ENCODE measurements at regions not wholly inside any gene's neighbourhood (a gene's known extent, or its start where the extent isn't known, plus 50 kb on each side); places are given as distances from the start of the nearest gene placed in this dataset.

DNA sequence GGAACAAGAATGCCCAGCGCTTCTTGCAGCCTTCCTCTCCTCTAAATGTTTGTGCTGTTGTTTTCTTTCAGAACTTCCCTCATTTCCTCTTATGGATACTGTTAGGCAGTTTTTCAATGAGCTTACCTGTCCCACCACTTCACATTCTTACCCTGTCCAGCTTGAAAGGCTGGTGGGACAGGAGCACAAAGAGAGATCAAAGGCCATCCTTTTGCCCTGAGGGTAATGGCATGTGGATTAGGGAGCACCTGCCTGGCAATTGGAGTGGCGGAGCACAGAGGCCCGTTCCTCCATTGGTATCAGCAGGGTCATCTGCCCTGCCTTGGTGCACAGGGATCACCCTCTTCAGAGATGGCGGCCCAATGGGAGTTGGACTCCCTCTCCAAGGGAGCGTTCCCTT lies 170.1 kb upstream of the UBE3A start:
- TF ChIP-seq POLR2A (IDR thresholded peaks at IDR 0.05) = no peak
- TF ChIP-seq, protein P1, sequence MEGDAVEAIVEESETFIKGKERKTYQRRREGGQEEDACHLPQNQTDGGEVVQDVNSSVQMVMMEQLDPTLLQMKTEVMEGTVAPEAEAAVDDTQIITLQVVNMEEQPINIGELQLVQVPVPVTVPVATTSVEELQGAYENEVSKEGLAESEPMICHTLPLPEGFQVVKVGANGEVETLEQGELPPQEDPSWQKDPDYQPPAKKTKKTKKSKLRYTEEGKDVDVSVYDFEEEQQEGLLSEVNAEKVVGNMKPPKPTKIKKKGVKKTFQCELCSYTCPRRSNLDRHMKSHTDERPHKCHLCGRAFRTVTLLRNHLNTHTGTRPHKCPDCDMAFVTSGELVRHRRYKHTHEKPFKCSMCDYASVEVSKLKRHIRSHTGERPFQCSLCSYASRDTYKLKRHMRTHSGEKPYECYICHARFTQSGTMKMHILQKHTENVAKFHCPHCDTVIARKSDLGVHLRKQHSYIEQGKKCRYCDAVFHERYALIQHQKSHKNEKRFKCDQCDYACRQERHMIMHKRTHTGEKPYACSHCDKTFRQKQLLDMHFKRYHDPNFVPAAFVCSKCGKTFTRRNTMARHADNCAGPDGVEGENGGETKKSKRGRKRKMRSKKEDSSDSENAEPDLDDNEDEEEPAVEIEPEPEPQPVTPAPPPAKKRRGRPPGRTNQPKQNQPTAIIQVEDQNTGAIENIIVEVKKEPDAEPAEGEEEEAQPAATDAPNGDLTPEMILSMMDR (IDR thresholded peaks at IDR 0.05) = no peak
- TF ChIP-seq EP300 (IDR thresholded peaks at IDR 0.05) = no peak

All from stomach (tissue), 4 donors.